ENCODE measurements at regions not wholly inside any gene's neighbourhood (a gene's known extent, or its start where the extent isn't known, plus 50 kb on each side); places are given as distances from the start of the nearest gene placed in this dataset.
A peak's percentile ranks its signal among the peaks of the same experiment; 100 is the strongest.

GRCh38 chr3:187902041-187902471 lies 156.8 kb upstream of the BCL6 start:
- Histone ChIP-seq H3K9me3 (no peaks in the 10 kb centered on the region), H3K4me1 (no peaks in the 10 kb centered on the region), H3K36me3 (no peaks in the 10 kb centered on the region), H3K4me3 (no peak overlapping the region), H3K27ac (no peak overlapping the region), H3K27me3 (no peaks in the 10 kb centered on the region)
- TF ChIP-seq CTCF (IDR thresholded peaks at IDR 0.05), result no peak
- intact Hi-C loops (cut with DNase I), result no loop called here
- peak; percentile 47 for ATAC-seq
- DNase-seq, result no peak

GRCh38 chr3:187902936-187903335 lies 157.7 kb upstream of the BCL6 start:
- no peak for TF ChIP-seq CTCF (IDR thresholded peaks at IDR 0.05)
- DNase-seq, result no peak
- Histone ChIP-seq H3K36me3 (no peaks in the 10 kb centered on the region), H3K27ac (no peak overlapping the region), H3K4me1 (no peaks in the 10 kb centered on the region), H3K9me3 (no peaks in the 10 kb centered on the region), H3K27me3 (no peaks in the 10 kb centered on the region), H3K4me3 (no peak overlapping the region)
- intact Hi-C loops (cut with DNase I), result no loop called here
- ATAC-seq, result no peak

GRCh38 chr3:187903697-187904096 lies 158.4 kb upstream of the BCL6 start:
- ATAC-seq (no peak), DNase-seq (no peak)
- intact Hi-C loops (cut with DNase I), result no loop called here
- H3K27me3 ChIP-seq, result no peaks in the 10 kb centered on the region
- H3K9me3 ChIP-seq, result no peaks in the 10 kb centered on the region
- TF ChIP-seq CTCF (IDR thresholded peaks at IDR 0.05), result no peak
- no peak overlapping the region for H3K27ac ChIP-seq
- no peaks in the 10 kb centered on the region for H3K36me3 ChIP-seq
- no peak overlapping the region for H3K4me3 ChIP-seq
- no peaks in the 10 kb centered on the region for H3K4me1 ChIP-seq

- Histone ChIP-seq H3K27me3 (no peaks in the 10 kb centered on the region), H3K36me3 (no peaks in the 10 kb centered on the region), H3K4me3 (no peak overlapping the region), H3K9me3 (no peaks in the 10 kb centered on the region), H3K27ac (peak overlapping the region; percentile 42), H3K4me1 (no peaks in the 10 kb centered on the region)
- DNase-seq (no peak), ATAC-seq (no peak)
- intact Hi-C loops (cut with DNase I), result no loop called here
- TF ChIP-seq CTCF (IDR thresholded peaks at IDR 0.05), result no peak
These were observed 161.1 kb upstream of the BCL6 start for GRCh38 chr3:187906416-187906815.

GRCh38 chr3:187906920-187907319 lies 161.7 kb upstream of the BCL6 start:
- ATAC-seq (no peak), DNase-seq (no peak)
- intact Hi-C loops (cut with DNase I), result no loop called here
- no peak for TF ChIP-seq CTCF (IDR thresholded peaks at IDR 0.05)
- H3K4me3 ChIP-seq, result no peak overlapping the region
- no peaks in the 10 kb centered on the region for H3K27me3 ChIP-seq
- no peak overlapping the region for H3K27ac ChIP-seq
- H3K4me1 ChIP-seq, result no peaks in the 10 kb centered on the region
- H3K9me3 ChIP-seq, result no peaks in the 10 kb centered on the region
- no peaks in the 10 kb centered on the region for H3K36me3 ChIP-seq

- H3K4me3 ChIP-seq, result no peak overlapping the region
- no peak for TF ChIP-seq CTCF (IDR thresholded peaks at IDR 0.05)
- DNase-seq (no peak), ATAC-seq (no peak)
- H3K4me1 ChIP-seq, result no peaks in the 10 kb centered on the region
- H3K27ac ChIP-seq, result no peak overlapping the region
- H3K36me3 ChIP-seq, result no peaks in the 10 kb centered on the region
- H3K9me3 ChIP-seq, result no peaks in the 10 kb centered on the region
- no peaks in the 10 kb centered on the region for H3K27me3 ChIP-seq
- intact Hi-C loops (cut with DNase I), result no loop called here
These were observed 164.6 kb upstream of the BCL6 start for GRCh38 chr3:187909866-187910265.

All from upper lobe of right lung (tissue), 1 donor.